Esophagus squamous epithelium (tissue), 5 donors: ENCODE measurements at regions not wholly inside any gene's neighbourhood (a gene's known extent, or its start where the extent isn't known, plus 50 kb on each side); places are given as distances from the start of the nearest gene placed in this dataset.
A peak's percentile ranks its signal among the peaks of the same experiment; 100 is the strongest.

Experiments
- DNase-seq: peaks from one replicate; lab custom pipeline; 2025; lab: John Stamatoyannopoulos, UW
- H3K27ac ChIP-seq, 4 donors: fragments of 200-600 bp; sonication (generic); one replicate each; pipeline ENCODE4 v1.5.1; 2016 to 2019; ENCODE audit warnings: mild to moderate bottlenecking in 1 of 4
- H3K27me3 ChIP-seq, 4 donors: fragments of 200-600 bp; sonication (generic); 1 replicate in 3 of 4; 2 replicates in 1 of 4; pipeline versions ENCODE4 v1.5.1 to v1.6.0; 2017 to 2021; ENCODE audit warnings: antibody characterized with exemption in 1 of 4
- H3K36me3 ChIP-seq, 3 donors: fragments of 200-600 bp; sonication (generic); one replicate each; pipeline ENCODE4 v1.5.1; 2016 to 2019
- H3K4me1 ChIP-seq, 3 donors: fragments of 200-600 bp; sonication (generic); one replicate each; pipeline ENCODE4 v1.5.1; 2017 to 2019
- H3K4me3 ChIP-seq, 4 donors: fragments of 200-600 bp; sonication (generic); 1 replicate in 3 of 4; 2 replicates in 1 of 4; pipeline ENCODE4 v1.5.1; 2016 to 2019; ENCODE audit warnings: mild to moderate bottlenecking in 2 of 4, moderate library complexity in 1 of 4
- H3K9me3 ChIP-seq, 3 donors: fragments of 200-600 bp; sonication (generic); one replicate each; pipeline ENCODE4 v1.5.1; 2016 to 2019
- CTCF ChIP-seq, 6 experiments: fragments of 450-650 bp in 4 of 6; fragments of 200-600 bp in 2 of 6; sonication (generic) in 2 of 6; IDR thresholded peaks; one replicate each; pipeline ENCODE4 v1.5.1; 2016 to 2019; ENCODE audit warnings: antibody characterized with exemption in 6 of 6, mild to moderate bottlenecking in 4 of 6, moderate library complexity in 4 of 6
- POLR2A ChIP-seq, 4 donors: fragments of 450-650 bp; IDR thresholded peaks; one replicate each; pipeline ENCODE4 v1.6.1; 2017; ENCODE audit warnings: antibody characterized with exemption in 4 of 4, mild to moderate bottlenecking in 4 of 4, moderate library complexity in 3 of 4
- WGBS, 2 donors: methylation state at CpG; one replicate each; pipeline ENCODE4 v1.1.5; 2018; 5-methylcytosine and 5-hydroxymethylcytosine counted together
- intact Hi-C: fragments of 100-400 bp; cut with DNase I; formaldehyde crosslinking; loops from one replicate; pipeline ENCODE4 v1.15.0; 2022
- donor health status: DM: yes; HTN: yes; CAD: no.

DNA sequence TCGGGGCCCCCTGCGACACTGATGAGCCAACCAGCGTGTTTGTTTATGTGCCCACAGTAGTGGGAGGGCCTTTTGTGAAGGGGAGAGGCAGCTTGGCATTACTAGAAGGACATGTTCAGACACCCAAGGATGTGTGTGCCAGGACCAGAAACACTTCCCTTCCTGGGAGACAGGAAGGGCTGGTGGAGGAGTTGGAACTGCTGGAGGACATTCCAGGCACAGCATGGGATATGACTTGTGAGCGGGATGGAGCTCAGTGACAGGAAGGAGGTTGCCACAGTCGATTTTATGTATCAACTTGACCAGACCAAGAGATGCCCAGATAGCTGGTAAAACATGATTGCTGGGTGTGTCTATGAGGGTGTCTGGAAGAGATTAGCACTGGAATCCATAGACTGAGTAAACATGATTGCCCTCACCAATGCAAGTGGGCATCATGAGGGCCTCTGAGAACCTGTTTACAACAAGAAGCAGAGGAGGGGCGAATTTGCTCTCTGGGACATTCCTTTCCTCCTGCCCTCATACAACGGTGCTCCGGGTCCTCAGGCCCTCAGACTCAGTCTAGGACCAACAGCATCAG lies 106.4 kb upstream of the TLE3 start:
- Histone ChIP-seq H3K4me3 (no peak overlapping the region), H3K36me3 (no peaks in the 10 kb centered on the region), H3K9me3 (no peaks in the 10 kb centered on the region), H3K27me3 (peaks cover 0 to 5% (median 0%) of the 10 kb centered on the region in 4 donors), H3K4me1 (peaks cover 14 to 46% (median 14%) of the 10 kb centered on the region in 3 donors), H3K27ac (no peak overlapping the region)
- intact Hi-C loops: no loop called here
- DNase-seq: no peak
- WGBS, 2 donors: 76 to 83% methylated on average over 4 to 5 of the region's 8 CpGs
- TF ChIP-seq POLR2A (IDR thresholded peaks at IDR 0.05) (no peak), CTCF (IDR thresholded peaks at IDR 0.05) (no peak)

GRCh38 chr15:70202756-70203155 lies 105.0 kb upstream of the TLE3 start:
- DNase-seq: no peak
- Histone ChIP-seq H3K27me3 (no peaks in the 10 kb centered on the region), H3K4me1 (peaks cover 19 to 59% (median 21%) of the 10 kb centered on the region in 3 donors), H3K4me3 (no peak overlapping the region), H3K27ac (no peak overlapping the region), H3K9me3 (no peaks in the 10 kb centered on the region), H3K36me3 (no peaks in the 10 kb centered on the region)
- 34 to 38% methylated on average over 2 of the region's 2 CpGs for WGBS, 2 donors
- TF ChIP-seq POLR2A (IDR thresholded peaks at IDR 0.05): no peak
- no peak for TF ChIP-seq CTCF (IDR thresholded peaks at IDR 0.05)
- intact Hi-C loops: no loop called here

DNA sequence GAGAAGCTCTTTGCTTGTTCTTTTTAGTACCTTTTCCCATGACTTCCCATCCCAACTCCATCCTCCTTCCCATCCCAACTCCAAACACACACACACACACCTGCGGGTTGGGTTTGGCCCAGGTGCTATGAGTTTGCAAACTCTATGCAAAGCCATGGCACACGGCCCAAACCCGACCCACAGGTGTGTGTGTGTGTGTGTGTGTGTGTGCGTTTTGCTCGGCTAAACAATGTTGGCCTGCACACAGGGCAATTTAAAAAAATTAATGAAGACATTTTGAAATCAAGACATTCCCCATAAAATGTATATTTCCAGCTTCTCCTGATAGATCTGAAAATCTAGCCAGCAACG lies 103.7 kb upstream of the TLE3 start:
- 52 to 56% methylated on average over 6 of the region's 6 CpGs for WGBS, 2 donors

DNA sequence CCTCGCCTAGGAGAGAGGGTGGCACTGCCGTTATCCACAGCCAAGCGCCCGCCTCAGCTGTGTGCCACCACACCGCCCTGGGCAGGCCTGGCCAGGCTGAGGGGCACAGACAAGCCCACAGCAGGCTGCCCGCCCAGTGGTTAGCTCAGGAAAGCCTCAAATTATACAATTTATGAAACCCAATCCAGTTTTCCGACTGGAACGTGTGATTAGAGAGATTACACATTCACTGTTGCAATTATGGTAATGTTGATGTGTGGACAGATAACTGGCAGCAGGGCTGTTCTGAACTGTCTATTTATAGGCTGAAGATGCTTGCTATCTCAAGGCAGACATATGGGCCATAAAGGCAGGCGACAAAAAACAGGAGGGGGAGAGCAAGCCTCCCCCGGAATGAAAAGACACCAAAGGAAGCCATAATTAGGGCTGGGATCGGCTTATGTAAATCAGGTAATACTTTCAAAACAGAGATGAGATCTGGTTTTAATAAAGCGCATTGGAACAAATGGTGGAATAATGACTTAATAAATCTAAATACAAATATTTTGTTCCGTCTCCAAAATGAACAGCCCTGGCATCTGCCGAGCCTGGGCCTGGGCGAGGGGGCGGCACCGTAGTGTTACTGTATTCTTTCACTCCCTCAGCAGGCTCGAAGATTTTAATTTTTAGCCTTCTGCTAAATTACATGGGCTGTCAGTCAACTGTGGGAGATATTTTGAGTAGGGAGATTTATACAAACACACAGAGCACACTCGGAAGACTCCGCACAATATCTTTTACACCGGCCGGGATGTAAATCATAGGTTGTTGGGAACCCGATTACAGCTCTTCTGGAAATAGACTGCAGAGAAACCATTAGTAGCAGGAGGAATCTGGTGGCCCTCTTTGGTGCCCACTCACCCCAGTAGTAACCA lies 103.1 kb upstream of the TLE3 start:
- intact Hi-C loops: no loop called here
- Histone ChIP-seq H3K27ac (peak overlapping the region in 2 of 4 donors; percentile 32 to 48), H3K4me1 (peaks cover 26 to 79% (median 37%) of the 10 kb centered on the region in 3 donors), H3K4me3 (no peak overlapping the region), H3K36me3 (no peaks in the 10 kb centered on the region), H3K9me3 (no peaks in the 10 kb centered on the region), H3K27me3 (no peaks in the 10 kb centered on the region)
- WGBS, 2 donors: 51 to 54% methylated on average over 21 to 23 of the region's 23 CpGs
- DNase-seq: no peak
- TF ChIP-seq CTCF (IDR thresholded peaks at IDR 0.05) (no peak), POLR2A (IDR thresholded peaks at IDR 0.05) (no peak)

More for the DNA sequence above, 103.7 kb upstream of the TLE3 start:
- DNase-seq: no peak
- H3K9me3 ChIP-seq: no peaks in the 10 kb centered on the region
- no peak overlapping the region for H3K4me3 ChIP-seq
- H3K27ac ChIP-seq: no peak overlapping the region
- H3K4me1 ChIP-seq: peaks cover 21 to 73% (median 30%) of the 10 kb centered on the region in 3 donors
- H3K36me3 ChIP-seq: no peaks in the 10 kb centered on the region
- no peak for TF ChIP-seq POLR2A (IDR thresholded peaks at IDR 0.05)
- no peak for TF ChIP-seq CTCF (IDR thresholded peaks at IDR 0.05)
- intact Hi-C loops: no loop called here
- no peaks in the 10 kb centered on the region for H3K27me3 ChIP-seq
